K562 (cell line): ENCODE measurements at regions not wholly inside any gene's neighbourhood (a gene's known extent, or its start where the extent isn't known, plus 50 kb on each side); places are given as distances from the start of the nearest gene placed in this dataset.

Experiments
- ATAC-seq: fragments of 200-7000 bp; cut with Tn5 transposase; 3 replicates; pipeline ENCODE4 v1.9.1; 2020; ENCODE audit warnings: moderate library complexity
- BruUV-seq: library from RNA; stranded (reverse); fragments of 400-500 nt; replicated peaks from 2 replicates; lab custom pipeline; 2021; lab: Mats Ljungman, UMichigan
- CTCF ChIA-PET: fragments of 300-600 bp; formaldehyde crosslinking; extraction: SDS; loops from one replicate; lab custom pipeline; 2021; ENCODE audit warnings: low intra/inter-chr PET ratio; lab: Yijun Ruan, JAX
- POLR2A ChIA-PET: fragments of 300-600, 350-650 bp; sonication (Branson Sonifier 250); formaldehyde crosslinking; extraction: SDS; loops from one replicate; lab custom pipeline; 2021; ENCODE audit warnings: antibody characterized with exemption, inconsistent platforms; lab: Yijun Ruan, JAX
- DNase-seq, 4 experiments: peaks; one replicate each; pipeline versions ENCODE4 v3.0.0 to v3.0.0-alpha.2; 2011 to 2018; ENCODE audit warnings: low spot score in 3 of 4, mixed read lengths in 3 of 4; ENCODE audit errors: extremely low read depth in 1 of 4
- FAIRE-seq: peaks from 2 replicates; lab custom pipeline; 2011; peaks lifted over from hg19 to GRCh38; lab: Jason Lieb, UNC
- H2AFZ ChIP-seq: 2 replicates; pipeline ENCODE4 v1.6.0; 2011; ENCODE audit warnings: low read depth, low read length, control low read depth, inconsistent platforms
- H3K27ac ChIP-seq: fragments of 200-600 bp; 3 replicates; pipeline ENCODE4 v1.8.0; 2011; ENCODE audit warnings: low read depth, mild to moderate bottlenecking, control low read depth, inconsistent platforms, low read length, moderate library complexity, mixed read lengths; ENCODE audit errors: extremely low read depth
- H3K27me3 ChIP-seq, 2 experiments: fragments of 300-600 bp in 1 of 2; 2 replicates in 1 of 2; 3 replicates in 1 of 2; pipeline versions ENCODE4 v1.6.0 to v1.8.0; 2011; ENCODE audit warnings: inconsistent platforms in 2 of 2, low read length in 2 of 2, mild to moderate bottlenecking in 1 of 2, mixed read lengths in 1 of 2, moderate library complexity in 1 of 2; ENCODE audit not compliant: control insufficient read depth in 2 of 2, insufficient read depth in 2 of 2
- H3K36me3 ChIP-seq: fragments of 300-600 bp; 3 replicates; pipeline ENCODE4 v1.8.0; 2011; ENCODE audit warnings: mild to moderate bottlenecking, low read length, inconsistent platforms; ENCODE audit not compliant: control insufficient read depth, insufficient read depth
- H3K4me1 ChIP-seq, 2 experiments: fragments of 200-600 bp in 1 of 2; replicated peaks in 1 of 2; 2 replicates in 1 of 2; 3 replicates in 1 of 2; pipeline versions ENCODE4 v1.5.1 to v1.8.0; 2011; ENCODE audit warnings: inconsistent platforms in 2 of 2, low read length in 2 of 2, mild to moderate bottlenecking in 1 of 2, mixed read lengths in 1 of 2, moderate library complexity in 1 of 2; ENCODE audit not compliant: control insufficient read depth in 2 of 2, insufficient read depth in 2 of 2
- H3K4me2 ChIP-seq: 2 replicates; pipeline ENCODE4 v1.6.1; 2011; ENCODE audit warnings: low read length, control low read depth, inconsistent platforms, mixed read lengths; ENCODE audit not compliant: insufficient read depth
- H3K4me3 ChIP-seq: fragments of 200-600 bp; sonication (generic), shearing (Covaris generic); 2 replicates; pipeline ENCODE4 v1.5.1; 2016; ENCODE audit warnings: control low read depth, inconsistent platforms
- H3K79me2 ChIP-seq: fragments of 200-600 bp; 3 replicates; pipeline ENCODE4 v1.8.0; 2011; ENCODE audit warnings: low read length, inconsistent platforms; ENCODE audit not compliant: control insufficient read depth, insufficient read depth
- H3K9ac ChIP-seq, 2 experiments: 2 replicates each; pipeline versions ENCODE4 v1.6.0 to v1.6.1; 2011; ENCODE audit warnings: low read depth in 2 of 2, low read length in 2 of 2, control low read depth in 1 of 2, inconsistent platforms in 1 of 2, mild to moderate bottlenecking in 1 of 2, mixed read lengths in 1 of 2; ENCODE audit not compliant: insufficient read depth in 1 of 2
- H3K9me1 ChIP-seq: one replicate; pipeline ENCODE4 v1.6.0; 2011; ENCODE audit warnings: inconsistent platforms, mild to moderate bottlenecking, low read length, moderate library complexity; ENCODE audit not compliant: control insufficient read depth, insufficient read depth
- H3K9me3 ChIP-seq: replicated peaks from 2 replicates; pipeline ENCODE4 v1.5.1; 2011; ENCODE audit warnings: low read depth, low read length, inconsistent platforms; ENCODE audit not compliant: control insufficient read depth, insufficient read depth
- H4K20me1 ChIP-seq: replicated peaks from 2 replicates; pipeline ENCODE4 v1.6.1; 2011; ENCODE audit warnings: low read length, inconsistent platforms, mixed read lengths; ENCODE audit not compliant: control insufficient read depth, insufficient read depth
- CTCFL ChIP-seq: IDR thresholded peaks from 2 replicates; pipeline ENCODE4 v1.6.1; 2011; ENCODE audit warnings: borderline replicate concordance, low read depth, mild to moderate bottlenecking, moderate library complexity, low read length; ENCODE audit not compliant: insufficient read depth, poor library complexity, severe bottlenecking
- FOXJ2 ChIP-seq: fragments of 200-800 bp; sonication (Bioruptor generic); IDR thresholded peaks from 2 replicates; pipeline ENCODE4 v1.6.1; 2016; ENCODE audit warnings: missing genetic modification characterization, missing compliant biosample characterization
- FOXM1 ChIP-seq, 2 experiments: fragments of 450-650 bp in 1 of 2; sonication (generic) in 1 of 2; formaldehyde crosslinking in 1 of 2; IDR thresholded peaks; 2 replicates each; pipeline versions ENCODE4 v1.6.1 to v1.9.0; 2017 to 2022; ENCODE audit warnings: low read depth in 2 of 2, mild to moderate bottlenecking in 2 of 2, missing genetic modification reagents in 1 of 2, moderate library complexity in 1 of 2
- KDM1A ChIP-seq, 2 experiments: fragments of 450-650 bp; IDR thresholded peaks; 2 replicates each; pipeline ENCODE4 v1.6.1; 2016; ENCODE audit warnings: mild to moderate bottlenecking in 2 of 2
- NCOR1 ChIP-seq: fragments of 450-650 bp; IDR thresholded peaks from 2 replicates; pipeline ENCODE4 v1.6.1; 2016; ENCODE audit warnings: mild to moderate bottlenecking, moderate library complexity
- SAFB2 ChIP-seq: fragments of 200-400 bp; formaldehyde crosslinking; IDR thresholded peaks from 2 replicates; pipeline ENCODE4 v1.6.1; 2018; ENCODE audit warnings: borderline replicate concordance, low read length, low read depth, moderate library complexity; ENCODE audit not compliant: severe bottlenecking
- SRF ChIP-seq, 2 experiments: fragments of 250-450, 450-650 bp in 1 of 2; sonication (Bioruptor Pico) in 1 of 2; sonication (generic) in 1 of 2; formaldehyde crosslinking; IDR thresholded peaks; 2 replicates each; pipeline versions ENCODE4 v1.5.0 to v1.5.1; 2020 to 2022; ENCODE audit warnings: mild to moderate bottlenecking in 1 of 2, missing genetic modification reagents in 1 of 2
- UBTF ChIP-seq, 2 experiments: IDR thresholded peaks; 2 replicates each; pipeline ENCODE4 v1.6.1; 2012; ENCODE audit warnings: improper control_type of control experiment in 2 of 2, low read depth in 2 of 2, low read length in 2 of 2, borderline replicate concordance in 1 of 2
- ZBTB12 ChIP-seq: fragments of 250-450 bp; sonication (Bioruptor Pico); IDR thresholded peaks from 2 replicates; pipeline ENCODE4 v1.4.0; 2020
- ZNF174 ChIP-seq: fragments of 250-450 bp; sonication (Bioruptor Pico); IDR thresholded peaks from 2 replicates; pipeline ENCODE4 v1.4.0; 2020; ENCODE audit warnings: mild to moderate bottlenecking
- ZNF592 ChIP-seq: fragments of 450-650 bp; IDR thresholded peaks from 2 replicates; pipeline ENCODE4 v1.6.1; 2017; ENCODE audit warnings: antibody characterized with exemption, mild to moderate bottlenecking
- ZZZ3 ChIP-seq: fragments of 450-650 bp; IDR thresholded peaks from 2 replicates; pipeline ENCODE4 v1.6.1; 2016; ENCODE audit warnings: antibody characterized with exemption, mild to moderate bottlenecking, moderate library complexity
- WGBS: fragments of 100-300 bp; shearing (Covaris generic); methylation state at CpG from one replicate; pipeline ENCODE4 v1.1.6; 2016; ENCODE audit warnings: low coverage, mixed read lengths; ENCODE audit not compliant: insufficient coverage; ENCODE audit errors: missing lambda C conversion rate; 5-methylcytosine and 5-hydroxymethylcytosine counted together
- in situ Hi-C: fragments of 300-500 bp; cut with MboI; formaldehyde crosslinking; loops from 4 replicates; pipeline ENCODE4 v1.15.0; 2018; ENCODE audit warnings: inconsistent platforms, mixed read lengths
- intact Hi-C: fragments of 100-400 bp; cut with micrococcal nuclease; formaldehyde crosslinking; loops from 2 replicates; pipeline ENCODE4 v1.14.2; 2022

- Histone ChIP-seq H4K20me1 (no peaks in the 10 kb centered on the region; the same call in 1 of the 2 replicates), H2AFZ (no peak overlapping the region), H3K4me2 (no peak overlapping the region), H3K9me3 (peaks cover 2% of the 10 kb centered on the region; the same call in 1 of the 2 replicates), H3K27ac (no peak overlapping the region), H3K27me3 (no peaks in the 10 kb centered on the region), H3K36me3 (no peaks in the 10 kb centered on the region), H3K4me3 (no peak overlapping the region), H3K79me2 (no peaks in the 10 kb centered on the region), H3K9ac (no peak overlapping the region), H3K9me1 (no peaks in the 10 kb centered on the region), H3K4me1 (no peaks in the 10 kb centered on the region)
- ATAC-seq: no peak
- intact Hi-C loops: no loop called here
- no TSS peak for BruUV-seq
- POLR2A ChIA-PET: interaction anchor here (0.6 kb wide), 1 partner anchor 264 kb away, joined by 3 read pairs; no protein-coding TSS in a partner anchor
- no peak for DNase-seq
- no peak for FAIRE-seq
- WGBS: 2% methylated on average over 5 of the region's 5 CpGs
- in situ Hi-C loops: no loop called here
- CTCF ChIA-PET: no interaction called here
- TF ChIP-seq SRF (CRISPR knock-in tag; IDR thresholded peaks at IDR 0.05): no peak
- no peak for TF ChIP-seq UBTF (IDR thresholded peaks at IDR 0.05; ENCODE audit: borderline replicate concordance in 1 of 2, low read depth in 2 of 2, low read length in 2 of 2)
- no peak for TF ChIP-seq NCOR1
- TF ChIP-seq ZBTB12 (CRISPR knock-in tag): no peak
- TF ChIP-seq ZNF174: no peak
- TF ChIP-seq ZZZ3: no peak
- TF ChIP-seq SAFB2: no peak
- TF ChIP-seq KDM1A (IDR thresholded peaks at IDR 0.05): no peak
- no peak for TF ChIP-seq FOXJ2 (tag)
- no peak for TF ChIP-seq CTCFL
- TF ChIP-seq FOXM1 (IDR thresholded peaks at IDR 0.05; ENCODE audit: low read depth): no peak
- TF ChIP-seq FOXM1 (CRISPR knock-in tag; IDR thresholded peaks at IDR 0.05; ENCODE audit: low read depth): no peak
- TF ChIP-seq ZNF592: no peak
Measured at GRCh38 chr2:60271713-60272112, 281.7 kb downstream of the BCL11A start.
